ENCODE measurements at regions not wholly inside any gene's neighbourhood (a gene's known extent, or its start where the extent isn't known, plus 50 kb on each side); places are given as distances from the start of the nearest gene placed in this dataset.
A peak's percentile ranks its signal among the peaks of the same experiment; 100 is the strongest.

DNA sequence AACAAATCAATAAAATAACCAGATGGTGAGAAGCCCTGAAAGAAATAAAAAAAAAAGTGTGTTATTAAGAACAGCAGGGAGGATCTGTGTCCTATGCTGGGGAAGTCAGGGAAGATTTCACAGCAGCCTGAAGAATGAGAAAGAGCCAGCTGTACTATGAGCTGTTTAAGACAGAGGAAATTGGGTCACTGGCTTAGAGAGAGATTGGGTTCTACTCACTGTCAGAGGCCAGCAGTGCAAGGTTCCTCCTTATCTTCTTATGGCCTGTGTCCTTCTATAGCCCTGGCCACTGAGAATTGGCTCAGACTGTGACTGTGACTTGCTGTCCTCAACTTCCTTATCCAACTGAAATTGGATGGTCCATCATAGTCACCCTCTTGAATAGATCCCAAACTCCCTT lies 54.8 kb upstream of the FDX1 start:
- no peak overlapping the region for H3K4me3 ChIP-seq (ENCODE audit: low read depth in 1 of 3, low read length in 3 of 3)
- no peak for DNase-seq (ENCODE audit: low spot score)
- H3K27me3 ChIP-seq (ENCODE audit: control insufficient read depth in 4 of 4, insufficient read depth in 4 of 4, low read length in 3 of 4), result no peaks in the 10 kb centered on the region
- H3K9me3 ChIP-seq (ENCODE audit: control insufficient read depth in 4 of 4, low read length in 3 of 4), result no peaks in the 10 kb centered on the region
- H3K9ac ChIP-seq (ENCODE audit: low read depth in 1 of 2, low read length in 2 of 2), result no peak overlapping the region
- no peak for TF ChIP-seq HNF4G (IDR thresholded peaks at IDR 0.05)
- TF ChIP-seq, protein P1, sequence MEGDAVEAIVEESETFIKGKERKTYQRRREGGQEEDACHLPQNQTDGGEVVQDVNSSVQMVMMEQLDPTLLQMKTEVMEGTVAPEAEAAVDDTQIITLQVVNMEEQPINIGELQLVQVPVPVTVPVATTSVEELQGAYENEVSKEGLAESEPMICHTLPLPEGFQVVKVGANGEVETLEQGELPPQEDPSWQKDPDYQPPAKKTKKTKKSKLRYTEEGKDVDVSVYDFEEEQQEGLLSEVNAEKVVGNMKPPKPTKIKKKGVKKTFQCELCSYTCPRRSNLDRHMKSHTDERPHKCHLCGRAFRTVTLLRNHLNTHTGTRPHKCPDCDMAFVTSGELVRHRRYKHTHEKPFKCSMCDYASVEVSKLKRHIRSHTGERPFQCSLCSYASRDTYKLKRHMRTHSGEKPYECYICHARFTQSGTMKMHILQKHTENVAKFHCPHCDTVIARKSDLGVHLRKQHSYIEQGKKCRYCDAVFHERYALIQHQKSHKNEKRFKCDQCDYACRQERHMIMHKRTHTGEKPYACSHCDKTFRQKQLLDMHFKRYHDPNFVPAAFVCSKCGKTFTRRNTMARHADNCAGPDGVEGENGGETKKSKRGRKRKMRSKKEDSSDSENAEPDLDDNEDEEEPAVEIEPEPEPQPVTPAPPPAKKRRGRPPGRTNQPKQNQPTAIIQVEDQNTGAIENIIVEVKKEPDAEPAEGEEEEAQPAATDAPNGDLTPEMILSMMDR (IDR thresholded peaks at IDR 0.05; ENCODE audit: low read depth, low read length, missing input control), result no peak
- TF ChIP-seq JUND (IDR thresholded peaks at IDR 0.05), result no peak
- no peak for TF ChIP-seq FOXA2 (IDR thresholded peaks at IDR 0.05)
- no peak for TF ChIP-seq GABPA (IDR thresholded peaks at IDR 0.05 in 1 of 2, conservative IDR thresholded peaks at IDR 0.05 in 1 of 2)
- TF ChIP-seq EGR1 (IDR thresholded peaks at IDR 0.05; ENCODE audit: low read depth in 2 of 2), result no peak
- TF ChIP-seq TAF1 (conservative IDR thresholded peaks at IDR 0.05), result no peak
- no peak for TF ChIP-seq ATF3 (IDR thresholded peaks at IDR 0.05)
- TF ChIP-seq, protein P2, sequence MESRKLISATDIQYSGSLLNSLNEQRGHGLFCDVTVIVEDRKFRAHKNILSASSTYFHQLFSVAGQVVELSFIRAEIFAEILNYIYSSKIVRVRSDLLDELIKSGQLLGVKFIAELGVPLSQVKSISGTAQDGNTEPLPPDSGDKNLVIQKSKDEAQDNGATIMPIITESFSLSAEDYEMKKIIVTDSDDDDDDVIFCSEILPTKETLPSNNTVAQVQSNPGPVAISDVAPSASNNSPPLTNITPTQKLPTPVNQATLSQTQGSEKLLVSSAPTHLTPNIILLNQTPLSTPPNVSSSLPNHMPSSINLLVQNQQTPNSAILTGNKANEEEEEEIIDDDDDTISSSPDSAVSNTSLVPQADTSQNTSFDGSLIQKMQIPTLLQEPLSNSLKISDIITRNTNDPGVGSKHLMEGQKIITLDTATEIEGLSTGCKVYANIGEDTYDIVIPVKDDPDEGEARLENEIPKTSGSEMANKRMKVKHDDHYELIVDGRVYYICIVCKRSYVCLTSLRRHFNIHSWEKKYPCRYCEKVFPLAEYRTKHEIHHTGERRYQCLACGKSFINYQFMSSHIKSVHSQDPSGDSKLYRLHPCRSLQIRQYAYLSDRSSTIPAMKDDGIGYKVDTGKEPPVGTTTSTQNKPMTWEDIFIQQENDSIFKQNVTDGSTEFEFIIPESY (IDR thresholded peaks at IDR 0.05), result no peak
- TF ChIP-seq, protein P3, sequence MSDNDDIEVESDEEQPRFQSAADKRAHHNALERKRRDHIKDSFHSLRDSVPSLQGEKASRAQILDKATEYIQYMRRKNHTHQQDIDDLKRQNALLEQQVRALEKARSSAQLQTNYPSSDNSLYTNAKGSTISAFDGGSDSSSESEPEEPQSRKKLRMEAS (IDR thresholded peaks at IDR 0.05), result no peak
- no peak for TF ChIP-seq RXRA (IDR thresholded peaks at IDR 0.05)
- TF ChIP-seq NR2F2 (IDR thresholded peaks at IDR 0.05), result no peak
- TF ChIP-seq, protein P4, sequence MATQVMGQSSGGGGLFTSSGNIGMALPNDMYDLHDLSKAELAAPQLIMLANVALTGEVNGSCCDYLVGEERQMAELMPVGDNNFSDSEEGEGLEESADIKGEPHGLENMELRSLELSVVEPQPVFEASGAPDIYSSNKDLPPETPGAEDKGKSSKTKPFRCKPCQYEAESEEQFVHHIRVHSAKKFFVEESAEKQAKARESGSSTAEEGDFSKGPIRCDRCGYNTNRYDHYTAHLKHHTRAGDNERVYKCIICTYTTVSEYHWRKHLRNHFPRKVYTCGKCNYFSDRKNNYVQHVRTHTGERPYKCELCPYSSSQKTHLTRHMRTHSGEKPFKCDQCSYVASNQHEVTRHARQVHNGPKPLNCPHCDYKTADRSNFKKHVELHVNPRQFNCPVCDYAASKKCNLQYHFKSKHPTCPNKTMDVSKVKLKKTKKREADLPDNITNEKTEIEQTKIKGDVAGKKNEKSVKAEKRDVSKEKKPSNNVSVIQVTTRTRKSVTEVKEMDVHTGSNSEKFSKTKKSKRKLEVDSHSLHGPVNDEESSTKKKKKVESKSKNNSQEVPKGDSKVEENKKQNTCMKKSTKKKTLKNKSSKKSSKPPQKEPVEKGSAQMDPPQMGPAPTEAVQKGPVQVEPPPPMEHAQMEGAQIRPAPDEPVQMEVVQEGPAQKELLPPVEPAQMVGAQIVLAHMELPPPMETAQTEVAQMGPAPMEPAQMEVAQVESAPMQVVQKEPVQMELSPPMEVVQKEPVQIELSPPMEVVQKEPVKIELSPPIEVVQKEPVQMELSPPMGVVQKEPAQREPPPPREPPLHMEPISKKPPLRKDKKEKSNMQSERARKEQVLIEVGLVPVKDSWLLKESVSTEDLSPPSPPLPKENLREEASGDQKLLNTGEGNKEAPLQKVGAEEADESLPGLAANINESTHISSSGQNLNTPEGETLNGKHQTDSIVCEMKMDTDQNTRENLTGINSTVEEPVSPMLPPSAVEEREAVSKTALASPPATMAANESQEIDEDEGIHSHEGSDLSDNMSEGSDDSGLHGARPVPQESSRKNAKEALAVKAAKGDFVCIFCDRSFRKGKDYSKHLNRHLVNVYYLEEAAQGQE (IDR thresholded peaks at IDR 0.05), result no peak
- TF ChIP-seq SP1 (IDR thresholded peaks at IDR 0.05), result no peak
- TF ChIP-seq RAD21 (IDR thresholded peaks at IDR 0.05), result no peak
- TF ChIP-seq FOXA1 (IDR thresholded peaks at IDR 0.05), result no peak
- no peak for TF ChIP-seq YY1 (IDR thresholded peaks at IDR 0.05)
- H3K36me3 ChIP-seq (ENCODE audit: control insufficient read depth in 4 of 4, insufficient read depth in 3 of 4, low read depth in 1 of 4, low read length in 3 of 4), result no peaks in the 10 kb centered on the region
- H3K27ac ChIP-seq (ENCODE audit: low read depth in 1 of 2, low read length in 2 of 2), result peak overlapping the region in 1 of 2 donors; percentile 4
- H3K4me1 ChIP-seq (ENCODE audit: control insufficient read depth in 4 of 4, insufficient read depth in 4 of 4, low read length in 3 of 4), result peaks cover 0 to 33% (median 18%) of the 10 kb centered on the region in 4 donors

DNA sequence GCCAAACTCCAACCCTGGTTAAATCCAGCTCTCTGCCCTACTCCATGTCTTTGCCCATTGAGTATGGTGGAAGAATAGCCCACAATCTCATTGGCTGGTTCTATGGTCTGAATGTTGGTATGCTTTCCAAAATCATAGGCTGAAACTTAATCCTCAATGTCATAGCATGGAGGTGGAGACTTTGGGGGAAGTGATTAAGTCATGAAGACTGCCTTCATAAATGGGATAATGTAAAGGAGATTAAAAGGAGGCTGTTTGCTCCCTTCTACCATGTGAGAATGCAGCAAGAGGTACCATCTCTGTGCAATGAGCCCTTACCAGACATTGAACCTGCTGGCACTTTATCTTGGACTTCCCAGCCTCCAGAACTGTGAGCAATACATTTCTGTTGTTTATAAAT lies 54.4 kb upstream of the FDX1 start:
- Histone ChIP-seq H3K9me3 (ENCODE audit: control insufficient read depth in 4 of 4, low read length in 3 of 4) (no peaks in the 10 kb centered on the region), H3K4me3 (ENCODE audit: low read depth in 1 of 3, low read length in 3 of 3) (no peak overlapping the region), H3K27me3 (ENCODE audit: control insufficient read depth in 4 of 4, insufficient read depth in 4 of 4, low read length in 3 of 4) (no peaks in the 10 kb centered on the region), H3K27ac (ENCODE audit: low read depth in 1 of 2, low read length in 2 of 2) (no peak overlapping the region), H3K4me1 (ENCODE audit: control insufficient read depth in 4 of 4, insufficient read depth in 4 of 4, low read length in 3 of 4) (peaks cover 0 to 33% (median 18%) of the 10 kb centered on the region in 4 donors), H3K9ac (ENCODE audit: low read depth in 1 of 2, low read length in 2 of 2) (no peak overlapping the region), H3K36me3 (ENCODE audit: control insufficient read depth in 4 of 4, insufficient read depth in 3 of 4, low read depth in 1 of 4, low read length in 3 of 4) (no peaks in the 10 kb centered on the region)
- no peak for DNase-seq (ENCODE audit: low spot score)
- TF ChIP-seq, protein P4 (IDR thresholded peaks at IDR 0.05), result no peak
- TF ChIP-seq TAF1 (conservative IDR thresholded peaks at IDR 0.05), result no peak
- TF ChIP-seq, protein P2 (IDR thresholded peaks at IDR 0.05), result no peak
- no peak for TF ChIP-seq ATF3 (IDR thresholded peaks at IDR 0.05)
- TF ChIP-seq RAD21 (IDR thresholded peaks at IDR 0.05), result no peak
- TF ChIP-seq FOXA2 (IDR thresholded peaks at IDR 0.05), result no peak
- no peak for TF ChIP-seq HNF4A (conservative IDR thresholded peaks at IDR 0.05)
- TF ChIP-seq NR2F2 (IDR thresholded peaks at IDR 0.05), result no peak
- TF ChIP-seq FOXA1 (IDR thresholded peaks at IDR 0.05), result no peak
- TF ChIP-seq EGR1 (IDR thresholded peaks at IDR 0.05; ENCODE audit: low read depth in 2 of 2), result no peak
